AG04449 (cell line): ENCODE measurements at regions not wholly inside any gene's neighbourhood (a gene's known extent, or its start where the extent isn't known, plus 50 kb on each side); places are given as distances from the start of the nearest gene placed in this dataset.

Experiments
- CTCF ChIA-PET: fragments of 350-600 bp; formaldehyde crosslinking; extraction: SDS; loops from one replicate; lab custom pipeline; 2021; ENCODE audit warnings: antibody characterized with exemption; lab: Yijun Ruan, JAX
- POLR2A ChIA-PET: fragments of 400-600, 350-600 bp; formaldehyde crosslinking; extraction: SDS; loops from one replicate; lab custom pipeline; 2020; ENCODE audit warnings: antibody characterized with exemption, inconsistent platforms; lab: Yijun Ruan, JAX
- DNase-seq: peaks from one replicate; pipeline ENCODE4 v3.0.0-alpha.2; 2010; ENCODE audit warnings: low read depth, low spot score
- H3K4me3 ChIP-seq: 2 replicates; pipeline ENCODE4 v1.5.1; 2011; ENCODE audit warnings: low read depth, mild to moderate bottlenecking, control low read depth, low read length
- TF ChIP-seq, protein P1 (sequence below): IDR thresholded peaks from one replicate; pipeline ENCODE4 v1.5.1; 2011; ENCODE audit warnings: mild to moderate bottlenecking, moderate library complexity, low read length, control low read depth, inconsistent platforms; ENCODE audit not compliant: insufficient read depth; ENCODE audit errors: missing control alignments

GRCh38 chr2:2542316-2542715 lies 211.2 kb upstream of the MYT1L start:
- POLR2A ChIA-PET: no interaction called here
- CTCF ChIA-PET: no interaction called here
- H3K4me3 ChIP-seq: no peak overlapping the region
- DNase-seq: no peak
- TF ChIP-seq, protein P1, sequence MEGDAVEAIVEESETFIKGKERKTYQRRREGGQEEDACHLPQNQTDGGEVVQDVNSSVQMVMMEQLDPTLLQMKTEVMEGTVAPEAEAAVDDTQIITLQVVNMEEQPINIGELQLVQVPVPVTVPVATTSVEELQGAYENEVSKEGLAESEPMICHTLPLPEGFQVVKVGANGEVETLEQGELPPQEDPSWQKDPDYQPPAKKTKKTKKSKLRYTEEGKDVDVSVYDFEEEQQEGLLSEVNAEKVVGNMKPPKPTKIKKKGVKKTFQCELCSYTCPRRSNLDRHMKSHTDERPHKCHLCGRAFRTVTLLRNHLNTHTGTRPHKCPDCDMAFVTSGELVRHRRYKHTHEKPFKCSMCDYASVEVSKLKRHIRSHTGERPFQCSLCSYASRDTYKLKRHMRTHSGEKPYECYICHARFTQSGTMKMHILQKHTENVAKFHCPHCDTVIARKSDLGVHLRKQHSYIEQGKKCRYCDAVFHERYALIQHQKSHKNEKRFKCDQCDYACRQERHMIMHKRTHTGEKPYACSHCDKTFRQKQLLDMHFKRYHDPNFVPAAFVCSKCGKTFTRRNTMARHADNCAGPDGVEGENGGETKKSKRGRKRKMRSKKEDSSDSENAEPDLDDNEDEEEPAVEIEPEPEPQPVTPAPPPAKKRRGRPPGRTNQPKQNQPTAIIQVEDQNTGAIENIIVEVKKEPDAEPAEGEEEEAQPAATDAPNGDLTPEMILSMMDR: no peak

GRCh38 chr2:2540406-2540805 lies 209.3 kb upstream of the MYT1L start:
- no peak overlapping the region for H3K4me3 ChIP-seq
- DNase-seq: no peak
- TF ChIP-seq, protein P1: no peak
- ChIA-PET POLR2A (no interaction called here), CTCF (no interaction called here)

GRCh38 chr2:2536416-2537056 lies 205.5 kb upstream of the MYT1L start:
- ChIA-PET CTCF (no interaction called here), POLR2A (no interaction called here)
- TF ChIP-seq, protein P1: no peak
- no peak overlapping the region for H3K4me3 ChIP-seq
- no peak for DNase-seq

- ChIA-PET CTCF (no interaction called here), POLR2A (no interaction called here)
- DNase-seq: no peak
- TF ChIP-seq, protein P1: no peak
- H3K4me3 ChIP-seq: no peak overlapping the region
Observed at GRCh38 chr2:2530334-2530733, 199.3 kb upstream of the MYT1L start.

GRCh38 chr2:2528846-2529245 lies 197.8 kb upstream of the MYT1L start:
- no peak for DNase-seq
- CTCF ChIA-PET: no interaction called here
- POLR2A ChIA-PET: no interaction called here
- TF ChIP-seq, protein P1: no peak
- no peak overlapping the region for H3K4me3 ChIP-seq

DNA sequence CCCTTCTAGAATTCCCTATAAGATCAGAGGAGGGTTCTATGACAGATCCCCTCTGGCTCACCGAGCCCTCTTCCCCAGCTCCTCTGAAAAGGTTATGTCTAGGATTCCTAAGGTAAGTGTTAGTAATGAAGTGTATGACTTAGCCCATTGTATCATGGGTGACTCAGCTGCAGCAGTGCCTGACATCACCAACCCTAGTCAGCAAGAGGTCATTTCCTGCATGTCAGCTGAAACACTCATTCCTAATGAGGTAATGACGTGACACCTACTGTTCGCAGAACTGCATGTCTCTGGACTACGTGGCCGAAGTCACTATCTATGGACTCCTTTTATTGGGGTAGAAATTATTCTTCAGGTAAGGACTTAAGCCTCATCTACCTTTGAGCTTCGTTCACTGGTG lies 196.1 kb upstream of the MYT1L start:
- ChIA-PET CTCF (no interaction called here), POLR2A (no interaction called here)
- TF ChIP-seq, protein P1: no peak
- no peak for DNase-seq
- no peak overlapping the region for H3K4me3 ChIP-seq
